ENCODE measurements at regions not wholly inside any gene's neighbourhood (a gene's known extent, or its start where the extent isn't known, plus 50 kb on each side); places are given as distances from the start of the nearest gene placed in this dataset.

DNA sequence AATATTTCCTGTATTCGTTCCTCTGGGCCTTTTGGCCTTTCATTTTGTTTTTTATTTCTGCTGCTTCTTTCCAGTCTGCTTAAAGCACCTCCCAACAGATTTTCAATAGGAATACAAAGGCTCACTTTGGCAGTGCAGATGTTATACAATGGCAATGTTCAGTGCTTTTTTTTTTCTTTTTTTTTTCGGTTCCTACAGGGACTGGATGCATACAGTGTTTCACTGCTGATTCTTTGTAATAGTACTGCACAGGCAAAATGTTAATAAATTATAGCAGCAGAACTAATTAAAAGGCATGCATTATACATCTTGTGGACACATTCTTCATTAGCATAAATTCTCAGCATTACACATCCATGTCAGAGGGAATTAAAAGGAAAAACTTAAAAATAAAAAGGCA lies 356.6 kb upstream of the C9orf72 start:
- Histone ChIP-seq H3K4me1 (no peaks in the 10 kb centered on the region), H3K4me3 (no peak overlapping the region), H3K9me3 (no peaks in the 10 kb centered on the region), H3K27me3 (no peaks in the 10 kb centered on the region), H3K36me3 (no peaks in the 10 kb centered on the region), H3K27ac (no peak overlapping the region)
- ATAC-seq, result no peak
- no peak for DNase-seq
- intact Hi-C loops (cut with DNase I), result no loop called here
- WGBS, 4 donors, result 47 to 63% (median 58%) methylated on average over 2 of the region's 2 CpGs
- TF ChIP-seq POLR2A (IDR thresholded peaks at IDR 0.05), result no peak
- TF ChIP-seq, protein P1, sequence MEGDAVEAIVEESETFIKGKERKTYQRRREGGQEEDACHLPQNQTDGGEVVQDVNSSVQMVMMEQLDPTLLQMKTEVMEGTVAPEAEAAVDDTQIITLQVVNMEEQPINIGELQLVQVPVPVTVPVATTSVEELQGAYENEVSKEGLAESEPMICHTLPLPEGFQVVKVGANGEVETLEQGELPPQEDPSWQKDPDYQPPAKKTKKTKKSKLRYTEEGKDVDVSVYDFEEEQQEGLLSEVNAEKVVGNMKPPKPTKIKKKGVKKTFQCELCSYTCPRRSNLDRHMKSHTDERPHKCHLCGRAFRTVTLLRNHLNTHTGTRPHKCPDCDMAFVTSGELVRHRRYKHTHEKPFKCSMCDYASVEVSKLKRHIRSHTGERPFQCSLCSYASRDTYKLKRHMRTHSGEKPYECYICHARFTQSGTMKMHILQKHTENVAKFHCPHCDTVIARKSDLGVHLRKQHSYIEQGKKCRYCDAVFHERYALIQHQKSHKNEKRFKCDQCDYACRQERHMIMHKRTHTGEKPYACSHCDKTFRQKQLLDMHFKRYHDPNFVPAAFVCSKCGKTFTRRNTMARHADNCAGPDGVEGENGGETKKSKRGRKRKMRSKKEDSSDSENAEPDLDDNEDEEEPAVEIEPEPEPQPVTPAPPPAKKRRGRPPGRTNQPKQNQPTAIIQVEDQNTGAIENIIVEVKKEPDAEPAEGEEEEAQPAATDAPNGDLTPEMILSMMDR (IDR thresholded peaks at IDR 0.05), result no peak

DNA sequence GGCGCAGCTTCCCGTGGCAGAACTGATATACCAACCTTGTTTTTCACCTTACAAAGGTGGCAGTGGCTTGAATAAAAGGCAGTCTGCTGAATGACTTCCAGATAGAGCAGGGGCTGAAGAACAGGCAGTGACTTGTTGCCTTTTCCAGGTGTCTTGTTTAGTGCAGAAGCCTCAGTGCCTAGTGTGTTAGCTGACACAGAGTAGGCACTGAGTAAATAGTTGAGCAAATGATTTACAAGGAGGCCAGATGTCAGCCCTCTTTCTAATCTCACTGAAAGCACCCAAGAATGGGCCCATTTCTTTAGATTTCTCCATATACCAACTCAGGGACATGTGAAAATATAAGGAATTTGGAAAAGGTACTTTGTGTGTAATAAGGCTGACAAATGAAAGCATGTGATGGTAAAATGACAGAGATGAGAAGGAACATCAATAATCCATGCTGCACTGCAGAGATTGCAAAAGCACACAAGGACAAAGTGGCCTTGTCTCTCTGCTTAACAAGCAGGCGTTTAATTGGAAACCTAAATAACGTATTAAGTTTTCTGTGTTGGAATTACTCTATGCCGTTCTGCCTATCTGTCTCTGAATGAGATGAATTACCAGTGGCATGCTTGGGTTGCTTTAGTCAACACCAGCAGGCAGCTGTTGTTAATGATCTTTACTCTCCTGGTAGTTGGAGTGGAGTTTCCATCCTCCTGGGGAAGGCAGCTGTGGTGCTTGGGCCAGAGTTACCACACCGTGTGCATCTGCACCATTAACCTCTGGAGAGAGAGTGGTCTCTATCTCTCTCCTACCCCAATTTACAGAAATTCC lies 360.1 kb upstream of the C9orf72 start:
- Histone ChIP-seq H3K9me3 (no peaks in the 10 kb centered on the region), H3K4me1 (no peaks in the 10 kb centered on the region), H3K36me3 (no peaks in the 10 kb centered on the region), H3K27ac (no peak overlapping the region), H3K4me3 (no peak overlapping the region), H3K27me3 (no peaks in the 10 kb centered on the region)
- 66 to 77% (median 72%) methylated on average over 6 of the region's 6 CpGs for WGBS, 4 donors
- ATAC-seq (no peak), DNase-seq (no peak)
- TF ChIP-seq, protein P1 (IDR thresholded peaks at IDR 0.05), result no peak
- TF ChIP-seq POLR2A (IDR thresholded peaks at IDR 0.05), result no peak
- intact Hi-C loops (cut with DNase I), result no loop called here

DNA sequence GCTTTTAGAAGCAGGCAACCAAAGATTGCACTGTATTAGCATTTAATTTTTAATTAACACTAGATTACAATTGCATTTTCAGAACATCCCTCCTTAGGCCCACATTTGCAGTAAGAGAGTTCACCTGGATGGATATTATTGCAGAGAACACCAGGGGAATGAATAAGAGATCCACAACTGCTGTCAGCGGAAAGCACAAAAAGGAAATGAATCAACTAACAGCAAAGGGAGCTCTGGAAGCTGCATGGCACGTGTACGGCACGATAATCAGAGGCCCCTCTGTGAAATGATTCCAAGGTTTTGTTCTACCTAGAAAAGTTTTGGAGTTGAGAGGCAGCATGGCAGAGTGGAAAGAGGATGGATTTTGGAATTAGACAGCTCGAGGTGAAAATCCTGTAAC lies 361.2 kb upstream of the C9orf72 start:
- Histone ChIP-seq H3K27me3 (no peaks in the 10 kb centered on the region), H3K9me3 (no peaks in the 10 kb centered on the region), H3K4me3 (no peak overlapping the region), H3K27ac (no peak overlapping the region), H3K4me1 (no peaks in the 10 kb centered on the region), H3K36me3 (no peaks in the 10 kb centered on the region)
- no peak for TF ChIP-seq POLR2A (IDR thresholded peaks at IDR 0.05)
- TF ChIP-seq, protein P1 (IDR thresholded peaks at IDR 0.05), result no peak
- DNase-seq, result no peak
- ATAC-seq, result no peak
- 50 to 62% (median 52%) methylated on average over 5 of the region's 5 CpGs for WGBS, 4 donors
- intact Hi-C loops (cut with DNase I), result no loop called here

DNA sequence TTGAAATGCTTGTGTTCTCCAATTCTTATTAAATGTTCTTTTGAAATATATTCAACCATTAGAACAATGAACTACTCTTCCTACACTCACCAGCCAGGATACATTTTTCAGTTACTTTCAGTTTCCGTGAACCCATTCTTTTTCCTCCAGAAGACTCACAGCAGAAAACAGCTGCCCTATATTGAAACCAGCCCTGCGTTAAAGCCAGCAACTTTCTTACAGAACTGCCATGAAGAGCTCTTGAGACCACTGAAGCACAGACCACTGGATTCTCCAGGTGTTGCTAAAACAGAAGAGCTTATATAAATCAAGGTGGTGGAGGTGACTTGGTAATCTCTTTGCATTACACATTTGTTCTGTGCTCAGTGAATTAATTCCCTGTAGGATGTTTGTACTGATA lies 365.9 kb upstream of the C9orf72 start:
- no peaks in the 10 kb centered on the region for H3K36me3 ChIP-seq
- H3K4me1 ChIP-seq, result no peaks in the 10 kb centered on the region
- H3K4me3 ChIP-seq, result no peak overlapping the region
- intact Hi-C loops (cut with DNase I), result no loop called here
- ATAC-seq, result no peak
- 79 to 94% (median 83%) methylated on average over 2 of the region's 2 CpGs for WGBS, 4 donors
- H3K9me3 ChIP-seq, result no peaks in the 10 kb centered on the region
- no peak overlapping the region for H3K27ac ChIP-seq
- no peak for DNase-seq
- TF ChIP-seq, protein P1 (IDR thresholded peaks at IDR 0.05), result no peak
- no peak for TF ChIP-seq POLR2A (IDR thresholded peaks at IDR 0.05)
- H3K27me3 ChIP-seq, result no peaks in the 10 kb centered on the region
